K562 (cell line): ENCODE measurements at regions not wholly inside any gene's neighbourhood (a gene's known extent, or its start where the extent isn't known, plus 50 kb on each side); places are given as distances from the start of the nearest gene placed in this dataset.

Source experiments
- ATAC-seq: fragments of 200-7000 bp; cut with Tn5 transposase; 3 replicates; pipeline ENCODE4 v1.9.1; 2020; ENCODE audit warnings: moderate library complexity
- BruUV-seq: library from RNA; stranded (reverse); fragments of 400-500 nt; replicated peaks from 2 replicates; lab custom pipeline; 2021; lab: Mats Ljungman, UMichigan
- CTCF ChIA-PET: fragments of 300-600 bp; formaldehyde crosslinking; extraction: SDS; loops from one replicate; lab custom pipeline; 2021; ENCODE audit warnings: low intra/inter-chr PET ratio; lab: Yijun Ruan, JAX
- POLR2A ChIA-PET: fragments of 300-600, 350-650 bp; sonication (Branson Sonifier 250); formaldehyde crosslinking; extraction: SDS; loops from one replicate; lab custom pipeline; 2021; ENCODE audit warnings: antibody characterized with exemption, inconsistent platforms; lab: Yijun Ruan, JAX
- DNase-seq, 4 experiments: peaks; one replicate each; pipeline versions ENCODE4 v3.0.0 to v3.0.0-alpha.2; 2011 to 2018; ENCODE audit warnings: low spot score in 3 of 4, mixed read lengths in 3 of 4; ENCODE audit errors: extremely low read depth in 1 of 4
- FAIRE-seq: peaks from 2 replicates; lab custom pipeline; 2011; peaks lifted over from hg19 to GRCh38; lab: Jason Lieb, UNC
- H2AFZ ChIP-seq: 2 replicates; pipeline ENCODE4 v1.6.0; 2011; ENCODE audit warnings: low read depth, low read length, control low read depth, inconsistent platforms
- H3K27ac ChIP-seq: fragments of 200-600 bp; 3 replicates; pipeline ENCODE4 v1.8.0; 2011; ENCODE audit warnings: low read depth, mild to moderate bottlenecking, control low read depth, inconsistent platforms, low read length, moderate library complexity, mixed read lengths; ENCODE audit errors: extremely low read depth
- H3K27me3 ChIP-seq, 2 experiments: fragments of 300-600 bp in 1 of 2; 2 replicates in 1 of 2; 3 replicates in 1 of 2; pipeline versions ENCODE4 v1.6.0 to v1.8.0; 2011; ENCODE audit warnings: inconsistent platforms in 2 of 2, low read length in 2 of 2, mild to moderate bottlenecking in 1 of 2, mixed read lengths in 1 of 2, moderate library complexity in 1 of 2; ENCODE audit not compliant: control insufficient read depth in 2 of 2, insufficient read depth in 2 of 2
- H3K36me3 ChIP-seq: fragments of 300-600 bp; 3 replicates; pipeline ENCODE4 v1.8.0; 2011; ENCODE audit warnings: mild to moderate bottlenecking, low read length, inconsistent platforms; ENCODE audit not compliant: control insufficient read depth, insufficient read depth
- H3K4me1 ChIP-seq, 2 experiments: fragments of 200-600 bp in 1 of 2; replicated peaks in 1 of 2; 2 replicates in 1 of 2; 3 replicates in 1 of 2; pipeline versions ENCODE4 v1.5.1 to v1.8.0; 2011; ENCODE audit warnings: inconsistent platforms in 2 of 2, low read length in 2 of 2, mild to moderate bottlenecking in 1 of 2, mixed read lengths in 1 of 2, moderate library complexity in 1 of 2; ENCODE audit not compliant: control insufficient read depth in 2 of 2, insufficient read depth in 2 of 2
- H3K4me2 ChIP-seq: 2 replicates; pipeline ENCODE4 v1.6.1; 2011; ENCODE audit warnings: low read length, control low read depth, inconsistent platforms, mixed read lengths; ENCODE audit not compliant: insufficient read depth
- H3K4me3 ChIP-seq: fragments of 200-600 bp; sonication (generic), shearing (Covaris generic); 2 replicates; pipeline ENCODE4 v1.5.1; 2016; ENCODE audit warnings: control low read depth, inconsistent platforms
- H3K79me2 ChIP-seq: fragments of 200-600 bp; 3 replicates; pipeline ENCODE4 v1.8.0; 2011; ENCODE audit warnings: low read length, inconsistent platforms; ENCODE audit not compliant: control insufficient read depth, insufficient read depth
- H3K9ac ChIP-seq, 2 experiments: 2 replicates each; pipeline versions ENCODE4 v1.6.0 to v1.6.1; 2011; ENCODE audit warnings: low read depth in 2 of 2, low read length in 2 of 2, control low read depth in 1 of 2, inconsistent platforms in 1 of 2, mild to moderate bottlenecking in 1 of 2, mixed read lengths in 1 of 2; ENCODE audit not compliant: insufficient read depth in 1 of 2
- H3K9me1 ChIP-seq: one replicate; pipeline ENCODE4 v1.6.0; 2011; ENCODE audit warnings: inconsistent platforms, mild to moderate bottlenecking, low read length, moderate library complexity; ENCODE audit not compliant: control insufficient read depth, insufficient read depth
- H3K9me3 ChIP-seq: replicated peaks from 2 replicates; pipeline ENCODE4 v1.5.1; 2011; ENCODE audit warnings: low read depth, low read length, inconsistent platforms; ENCODE audit not compliant: control insufficient read depth, insufficient read depth
- H4K20me1 ChIP-seq: replicated peaks from 2 replicates; pipeline ENCODE4 v1.6.1; 2011; ENCODE audit warnings: low read length, inconsistent platforms, mixed read lengths; ENCODE audit not compliant: control insufficient read depth, insufficient read depth
- AFF4 ChIP-seq: sonication (generic); formaldehyde crosslinking; IDR thresholded peaks from 2 replicates; pipeline ENCODE4 v1.8.0; 2023; ENCODE audit warnings: mild to moderate bottlenecking, missing genetic modification reagents
- CHD7 ChIP-seq: fragments of 200-600 bp; sonication (generic); IDR thresholded peaks from one replicate; pipeline ENCODE4 v1.6.1; 2012; ENCODE audit warnings: mild to moderate bottlenecking, low read depth, low read length, inconsistent platforms
- FIP1L1 ChIP-seq: fragments of 200-400 bp; formaldehyde crosslinking; IDR thresholded peaks from 2 replicates; pipeline ENCODE4 v1.6.1; 2018; ENCODE audit warnings: mild to moderate bottlenecking, low read depth, low read length; ENCODE audit not compliant: poor library complexity, severe bottlenecking
- SNIP1 ChIP-seq: fragments of 450-650 bp; IDR thresholded peaks from 2 replicates; pipeline ENCODE4 v1.7.1; 2017; ENCODE audit warnings: low read depth, mild to moderate bottlenecking
- ZKSCAN3 ChIP-seq: fragments of 250-450 bp; sonication (Bioruptor Pico); IDR thresholded peaks from 2 replicates; pipeline ENCODE4 v1.4.0; 2020
- ZNF76 ChIP-seq: fragments of 250-450 bp; sonication (Bioruptor Pico); IDR thresholded peaks from 2 replicates; pipeline ENCODE4 v1.4.0; 2020; ENCODE audit warnings: mild to moderate bottlenecking, moderate library complexity, borderline replicate concordance
- WGBS: fragments of 100-300 bp; shearing (Covaris generic); methylation state at CpG from one replicate; pipeline ENCODE4 v1.1.6; 2016; ENCODE audit warnings: low coverage, mixed read lengths; ENCODE audit not compliant: insufficient coverage; ENCODE audit errors: missing lambda C conversion rate; 5-methylcytosine and 5-hydroxymethylcytosine counted together
- in situ Hi-C: fragments of 300-500 bp; cut with MboI; formaldehyde crosslinking; loops from 4 replicates; pipeline ENCODE4 v1.15.0; 2018; ENCODE audit warnings: inconsistent platforms, mixed read lengths
- intact Hi-C: fragments of 100-400 bp; cut with micrococcal nuclease; formaldehyde crosslinking; loops from 2 replicates; pipeline ENCODE4 v1.14.2; 2022

- POLR2A ChIA-PET, result interaction anchor here (0.6 to 1.0 kb wide), 2 partner anchors 9 to 12 kb away, joined by 3 read pairs; no protein-coding TSS in a partner anchor
- intact Hi-C loops (loop anchor here (10.0 kb wide), 1 partner anchor 545 kb away; no protein-coding TSS in a partner anchor), in situ Hi-C loops (loop anchor here (10.0 kb wide), 1 partner anchor 245 kb away; no protein-coding TSS in a partner anchor)
- TF ChIP-seq FIP1L1 (no peak), CHD7 (no peak), SNIP1 (no peak), AFF4 (no peak), ZKSCAN3 (no peak), ZNF76 (CRISPR knock-in tag) (no peak)
These were observed 78.8 kb upstream of the ANKRD1 start for GRCh38 chr10:90999512-91000172.

More at GRCh38 chr10:90999512-91000172, 78.8 kb upstream of the ANKRD1 start:
- Histone ChIP-seq H4K20me1 (no peaks in the 10 kb centered on the region), H3K36me3 (no peaks in the 10 kb centered on the region), H3K4me1 (no peaks in the 10 kb centered on the region), H3K9me3 (no peaks in the 10 kb centered on the region), H3K27ac (no peak overlapping the region), H3K79me2 (no peaks in the 10 kb centered on the region), H3K9me1 (no peaks in the 10 kb centered on the region), H3K4me2 (no peak overlapping the region), H2AFZ (no peak overlapping the region), H3K27me3 (peaks cover 0 to 7% of the 10 kb centered on the region in 2 experiments; a peak in 3 of 5 replicates), H3K9ac (no peak overlapping the region), H3K4me3 (no peak overlapping the region)
- no peak for DNase-seq
- no peak for FAIRE-seq
- ATAC-seq, result no peak
- CTCF ChIA-PET, result no interaction called here
- 5% methylated on average over 5 of the region's 5 CpGs for WGBS
- no TSS peak for BruUV-seq
